Dendritic cell treated with granulocyte-macrophage colony-stimulating factor and Interleukin-4, amounts not matched to agents 40 ng/mL and 50 ng/mL, for 4 days (primary cell): ENCODE measurements at regions not wholly inside any gene's neighbourhood (a gene's known extent, or its start where the extent isn't known, plus 50 kb on each side); places are given as distances from the start of the nearest gene placed in this dataset.
"Not testable (repeated sequence)": the region's sequence is repeated elsewhere in the genome, so short reads cannot be mapped to it uniquely, and the experiment has no call there.

Source experiments
- H3K27ac Mint-ChIP-seq: one replicate; pipeline ENCODE4 v1.8.0; 2022; ENCODE audit warnings: mild to moderate bottlenecking, mixed read lengths
- H3K27me3 Mint-ChIP-seq: one replicate; pipeline ENCODE4 v1.8.0; 2022; ENCODE audit warnings: mild to moderate bottlenecking, mixed read lengths
- H3K36me3 Mint-ChIP-seq: one replicate; pipeline ENCODE4 v1.8.0; 2022; ENCODE audit warnings: low read depth, mixed read lengths
- H3K4me1 Mint-ChIP-seq: one replicate; pipeline ENCODE4 v1.8.0; 2022; ENCODE audit warnings: low read depth, mixed read lengths
- H3K4me3 Mint-ChIP-seq: one replicate; pipeline ENCODE4 v1.8.0; 2022; ENCODE audit warnings: mild to moderate bottlenecking, moderate library complexity, mixed read lengths
- H3K9me3 Mint-ChIP-seq: one replicate; pipeline ENCODE4 v1.8.0; 2022; ENCODE audit warnings: mixed read lengths
- intact Hi-C: fragments of 100-400 bp; cut with micrococcal nuclease; formaldehyde crosslinking; loops from one replicate; pipeline ENCODE4 v1.15.0; 2022

GRCh38 chr11:45424411-45425180 is 138.5 kb upstream of the SYT13 start:
- Mint-ChIP-seq H3K27ac (no peak overlapping the region), H3K4me1 (no peaks in the 10 kb centered on the region), H3K27me3 (peaks cover 12% of the 10 kb centered on the region), H3K9me3 (no peaks in the 10 kb centered on the region), H3K36me3 (no peaks in the 10 kb centered on the region), H3K4me3 (no peak overlapping the region)
- intact Hi-C loops, result no loop called here

GRCh38 chr11:45423475-45424120 is 137.5 kb upstream of the SYT13 start:
- Mint-ChIP-seq H3K4me3 (no peak overlapping the region), H3K36me3 (no peaks in the 10 kb centered on the region), H3K9me3 (no peaks in the 10 kb centered on the region), H3K4me1 (no peaks in the 10 kb centered on the region), H3K27ac (no peak overlapping the region), H3K27me3 (peaks cover 11% of the 10 kb centered on the region)
- intact Hi-C loops, result no loop called here

- intact Hi-C loops, result no loop called here
- Mint-ChIP-seq H3K36me3 (no peaks in the 10 kb centered on the region), H3K4me1 (no peaks in the 10 kb centered on the region)
Measured at GRCh38 chr11:45423036-45423435, 136.9 kb upstream of the SYT13 start.

GRCh38 chr11:45414088-45414487 is 127.9 kb upstream of the SYT13 start:
- intact Hi-C loops, result no loop called here
- Mint-ChIP-seq H3K4me1 (no peaks in the 10 kb centered on the region), H3K4me3 (no peak overlapping the region), H3K9me3 (no peaks in the 10 kb centered on the region), H3K36me3 (no peaks in the 10 kb centered on the region), H3K27ac (no peak overlapping the region), H3K27me3 (peaks cover 34% of the 10 kb centered on the region)

More at GRCh38 chr11:45423036-45423435, 136.9 kb upstream of the SYT13 start:
- Mint-ChIP-seq H3K27ac (no peak overlapping the region), H3K4me3 (no peak overlapping the region), H3K9me3 (no peaks in the 10 kb centered on the region), H3K27me3 (peaks cover 11% of the 10 kb centered on the region)

GRCh38 chr11:45413156-45413858 is 127.2 kb upstream of the SYT13 start:
- intact Hi-C loops, result no loop called here
- Mint-ChIP-seq H3K27ac (no peak overlapping the region), H3K36me3 (no peaks in the 10 kb centered on the region), H3K27me3 (peaks cover 34% of the 10 kb centered on the region), H3K4me3 (no peak overlapping the region), H3K9me3 (no peaks in the 10 kb centered on the region), H3K4me1 (no peaks in the 10 kb centered on the region)

- H3K9me3 Mint-ChIP-seq, result no peaks in the 10 kb centered on the region
- intact Hi-C loops, result no loop called here
- no peaks in the 10 kb centered on the region for H3K4me1 Mint-ChIP-seq
- peaks cover 40% of the 10 kb centered on the region for H3K27me3 Mint-ChIP-seq
- H3K27ac Mint-ChIP-seq, result no peak overlapping the region
- no peak overlapping the region for H3K4me3 Mint-ChIP-seq
- no peaks in the 10 kb centered on the region for H3K36me3 Mint-ChIP-seq
Measured at GRCh38 chr11:45412521-45412920, 126.4 kb upstream of the SYT13 start.

GRCh38 chr11:45412051-45412471 is 125.9 kb upstream of the SYT13 start:
- Mint-ChIP-seq H3K9me3 (no peaks in the 10 kb centered on the region), H3K4me3 (no peak overlapping the region), H3K27me3 (peaks cover 44% of the 10 kb centered on the region), H3K27ac (no peak overlapping the region), H3K4me1 (no peaks in the 10 kb centered on the region), H3K36me3 (no peaks in the 10 kb centered on the region)
- intact Hi-C loops, result no loop called here

- H3K27ac Mint-ChIP-seq, result no peak overlapping the region
Measured at GRCh38 chr11:45411228-45411946, 125.2 kb upstream of the SYT13 start.

GRCh38 chr11:45410391-45411227 is 124.5 kb upstream of the SYT13 start:
- intact Hi-C loops, result no loop called here
- no peaks in the 10 kb centered on the region for H3K9me3 Mint-ChIP-seq
- no peak overlapping the region for H3K4me3 Mint-ChIP-seq
- no peaks in the 10 kb centered on the region for H3K4me1 Mint-ChIP-seq
- H3K27me3 Mint-ChIP-seq, result peaks cover 45% of the 10 kb centered on the region
- H3K36me3 Mint-ChIP-seq, result no peaks in the 10 kb centered on the region
- H3K27ac Mint-ChIP-seq, result no peak overlapping the region

More at GRCh38 chr11:45411228-45411946, 125.2 kb upstream of the SYT13 start:
- Mint-ChIP-seq H3K9me3 (no peaks in the 10 kb centered on the region), H3K27me3 (peaks cover 45% of the 10 kb centered on the region), H3K4me1 (no peaks in the 10 kb centered on the region), H3K4me3 (no peak overlapping the region), H3K36me3 (no peaks in the 10 kb centered on the region)
- intact Hi-C loops, result no loop called here

GRCh38 chr11:45409587-45409986 is 123.4 kb upstream of the SYT13 start:
- H3K36me3 Mint-ChIP-seq, result no peaks in the 10 kb centered on the region
- no peak overlapping the region for H3K4me3 Mint-ChIP-seq
- H3K27ac Mint-ChIP-seq, result no peak overlapping the region
- intact Hi-C loops, result no loop called here
- no peaks in the 10 kb centered on the region for H3K4me1 Mint-ChIP-seq
- peaks cover 46% of the 10 kb centered on the region for H3K27me3 Mint-ChIP-seq
- no peaks in the 10 kb centered on the region for H3K9me3 Mint-ChIP-seq

GRCh38 chr11:45407226-45407625 is 121.1 kb upstream of the SYT13 start:
- Mint-ChIP-seq H3K27me3 (peaks cover 40% of the 10 kb centered on the region), H3K4me3 (no peak overlapping the region), H3K9me3 (no peaks in the 10 kb centered on the region), H3K36me3 (no peaks in the 10 kb centered on the region), H3K4me1 (no peaks in the 10 kb centered on the region), H3K27ac (no peak overlapping the region)
- intact Hi-C loops, result no loop called here

- Mint-ChIP-seq H3K4me1 (no peaks in the 10 kb centered on the region), H3K36me3 (no peaks in the 10 kb centered on the region), H3K27me3 (peaks cover 31% of the 10 kb centered on the region), H3K9me3 (no peaks in the 10 kb centered on the region), H3K27ac (no peak overlapping the region), H3K4me3 (no peak overlapping the region)
- intact Hi-C loops, result no loop called here
Measured at GRCh38 chr11:45405916-45406670, 120.0 kb upstream of the SYT13 start.

GRCh38 chr11:45403521-45403920 is 117.4 kb upstream of the SYT13 start:
- H3K4me1 Mint-ChIP-seq, H3K36me3 Mint-ChIP-seq, H3K4me3 Mint-ChIP-seq, intact Hi-C loops, H3K27ac Mint-ChIP-seq, H3K9me3 Mint-ChIP-seq: not testable (repeated sequence)
- peaks cover 25% of the 10 kb centered on the region for H3K27me3 Mint-ChIP-seq
